ENCODE measurements at regions not wholly inside any gene's neighbourhood (a gene's known extent, or its start where the extent isn't known, plus 50 kb on each side); places are given as distances from the start of the nearest gene placed in this dataset.
"Not testable (repeated sequence)": the region's sequence is repeated elsewhere in the genome, so short reads cannot be mapped to it uniquely, and the experiment has no call there.

GRCh38 chr6:144613859-144614258 is 328.7 kb downstream of the UTRN start:
- DNase-seq (ENCODE audit: low spot score): no peak

- no peak for DNase-seq (ENCODE audit: low spot score)
Measured at GRCh38 chr6:144615870-144616269, 330.7 kb downstream of the UTRN start.

- no peak for DNase-seq (ENCODE audit: low spot score)
Measured at GRCh38 chr6:144617191-144617590, 332.1 kb downstream of the UTRN start.

GRCh38 chr6:144617708-144618107 is 332.6 kb downstream of the UTRN start:
- no peak for DNase-seq (ENCODE audit: low spot score)

- no peak for DNase-seq (ENCODE audit: low spot score)
Measured at GRCh38 chr6:144619966-144620365, 334.8 kb downstream of the UTRN start.

- DNase-seq (ENCODE audit: low spot score): no peak
Measured at GRCh38 chr6:144621332-144621731, 336.2 kb downstream of the UTRN start.

- no peak for DNase-seq (ENCODE audit: low spot score)
Measured at GRCh38 chr6:144624246-144624645, 339.1 kb downstream of the UTRN start.

GRCh38 chr6:144624716-144625115 is 339.6 kb downstream of the UTRN start:
- DNase-seq (ENCODE audit: low spot score): no peak

GRCh38 chr6:144630857-144631256 is 345.7 kb downstream of the UTRN start:
- DNase-seq (ENCODE audit: low spot score): no peak

- no peak for DNase-seq (ENCODE audit: low spot score)
Measured at GRCh38 chr6:144632266-144632665, 347.1 kb downstream of the UTRN start.

- DNase-seq (ENCODE audit: low spot score): no peak
Measured at GRCh38 chr6:144633886-144634285, 348.8 kb downstream of the UTRN start.

- no peak for DNase-seq (ENCODE audit: low spot score)
Measured at GRCh38 chr6:144634371-144634770, 349.2 kb downstream of the UTRN start.

GRCh38 chr6:144635051-144635450 is 349.9 kb downstream of the UTRN start:
- DNase-seq (ENCODE audit: low spot score): no peak

- DNase-seq (ENCODE audit: low spot score): not testable (repeated sequence)
Measured at GRCh38 chr6:144636025-144636424, 350.9 kb downstream of the UTRN start.

- DNase-seq (ENCODE audit: low spot score): no peak
Measured at GRCh38 chr6:144637541-144637940, 352.4 kb downstream of the UTRN start.

- DNase-seq (ENCODE audit: low spot score): no peak
Measured at GRCh38 chr6:144639654-144640053, 354.5 kb downstream of the UTRN start.

- DNase-seq (ENCODE audit: low spot score): no peak
Measured at GRCh38 chr6:144641286-144641685, 356.2 kb downstream of the UTRN start.

- no peak for DNase-seq (ENCODE audit: low spot score)
Measured at GRCh38 chr6:144644776-144645175, 359.6 kb downstream of the UTRN start.

GRCh38 chr6:144646093-144647056 is 361.2 kb downstream of the UTRN start:
- no peak for DNase-seq (ENCODE audit: low spot score)

GRCh38 chr6:144647406-144647964 is 362.4 kb downstream of the UTRN start:
- DNase-seq (ENCODE audit: low spot score): no peak

GRCh38 chr6:144647971-144648651 is 363.0 kb downstream of the UTRN start:
- no peak for DNase-seq (ENCODE audit: low spot score)

- DNase-seq (ENCODE audit: low spot score): no peak
Measured at GRCh38 chr6:144649085-144649484, 363.9 kb downstream of the UTRN start.

GRCh38 chr6:144651234-144651633 is 366.1 kb downstream of the UTRN start:
- DNase-seq (ENCODE audit: low spot score): no peak
